ENCODE measurements at regions not wholly inside any gene's neighbourhood (a gene's known extent, or its start where the extent isn't known, plus 50 kb on each side); places are given as distances from the start of the nearest gene placed in this dataset.

GRCh38 chr2:15074319-15074718 is 441.8 kb downstream of the LRATD1 start:
- Histone ChIP-seq H3K4me3 (ENCODE audit: low read depth, low read length) (no peak overlapping the region), H3K27me3 (ENCODE audit: control insufficient read depth, insufficient read depth, low read length) (no peaks in the 10 kb centered on the region), H3K36me3 (ENCODE audit: control insufficient read depth, insufficient read depth, low read length) (no peaks in the 10 kb centered on the region)
- no peak for DNase-seq (ENCODE audit: low read depth)
- TF ChIP-seq CTCF (IDR thresholded peaks at IDR 0.05; ENCODE audit: insufficient read depth, low read length, poor library complexity, severe bottlenecking): no peak

GRCh38 chr2:15074751-15075700 is 442.5 kb downstream of the LRATD1 start:
- Histone ChIP-seq H3K36me3 (ENCODE audit: control insufficient read depth, insufficient read depth, low read length) (no peaks in the 10 kb centered on the region), H3K4me3 (ENCODE audit: low read depth, low read length) (no peak overlapping the region), H3K27me3 (ENCODE audit: control insufficient read depth, insufficient read depth, low read length) (no peaks in the 10 kb centered on the region)
- no peak for DNase-seq (ENCODE audit: low read depth)
- no peak for TF ChIP-seq CTCF (IDR thresholded peaks at IDR 0.05; ENCODE audit: insufficient read depth, low read length, poor library complexity, severe bottlenecking)

- no peak for TF ChIP-seq CTCF (IDR thresholded peaks at IDR 0.05; ENCODE audit: insufficient read depth, low read length, poor library complexity, severe bottlenecking)
- no peak for DNase-seq (ENCODE audit: low read depth)
- H3K27me3 ChIP-seq (ENCODE audit: control insufficient read depth, insufficient read depth, low read length): no peaks in the 10 kb centered on the region
- no peak overlapping the region for H3K4me3 ChIP-seq (ENCODE audit: low read depth, low read length)
- no peaks in the 10 kb centered on the region for H3K36me3 ChIP-seq (ENCODE audit: control insufficient read depth, insufficient read depth, low read length)
Observed at GRCh38 chr2:15076668-15077067, 444.2 kb downstream of the LRATD1 start.

GRCh38 chr2:15081356-15081755 is 448.8 kb downstream of the LRATD1 start:
- H3K4me3 ChIP-seq (ENCODE audit: low read depth, low read length): no peak overlapping the region
- no peak for DNase-seq (ENCODE audit: low read depth)
- no peaks in the 10 kb centered on the region for H3K27me3 ChIP-seq (ENCODE audit: control insufficient read depth, insufficient read depth, low read length)
- no peak for TF ChIP-seq CTCF (IDR thresholded peaks at IDR 0.05; ENCODE audit: insufficient read depth, low read length, poor library complexity, severe bottlenecking)
- no peaks in the 10 kb centered on the region for H3K36me3 ChIP-seq (ENCODE audit: control insufficient read depth, insufficient read depth, low read length)

GRCh38 chr2:15082105-15083058 is 449.9 kb downstream of the LRATD1 start:
- Histone ChIP-seq H3K27me3 (ENCODE audit: control insufficient read depth, insufficient read depth, low read length) (no peaks in the 10 kb centered on the region), H3K4me3 (ENCODE audit: low read depth, low read length) (no peak overlapping the region), H3K36me3 (ENCODE audit: control insufficient read depth, insufficient read depth, low read length) (no peaks in the 10 kb centered on the region)
- no peak for DNase-seq (ENCODE audit: low read depth)
- TF ChIP-seq CTCF (IDR thresholded peaks at IDR 0.05; ENCODE audit: insufficient read depth, low read length, poor library complexity, severe bottlenecking): no peak

Measured in kidney epithelial cell (primary cell).